Motor neuron (in vitro differentiated cells): ENCODE measurements at regions not wholly inside any gene's neighbourhood (a gene's known extent, or its start where the extent isn't known, plus 50 kb on each side); places are given as distances from the start of the nearest gene placed in this dataset.

Experiments
- ATAC-seq, 8 experiments: fragments of 200-7000 bp; cut with Tn5 transposase; replicated peaks in 6 of 8; 2 replicates each; pipeline ENCODE4 v1.8.0; 2021; ENCODE audit warnings: mild to moderate bottlenecking in 8 of 8, moderate library complexity in 8 of 8
- H3K27ac ChIP-seq, 2 donors: fragments of 250-450 bp; sonication (Bioruptor Pico); 2 replicates each; pipeline ENCODE4 v1.9.0; 2021; ENCODE audit warnings: antibody characterized with exemption in 2 of 2, mild to moderate bottlenecking in 2 of 2, moderate library complexity in 1 of 2
- H3K4me1 ChIP-seq, 2 donors: fragments of 250-450 bp; sonication (Bioruptor Pico); replicated peaks in 1 of 2; 2 replicates each; pipeline ENCODE4 v1.6.1; 2021; ENCODE audit warnings: antibody characterized with exemption in 2 of 2, mild to moderate bottlenecking in 2 of 2, moderate library complexity in 1 of 2
- H3K4me3 ChIP-seq, 5 donors: fragments of 250-450 bp; sonication (Bioruptor Pico); 2 replicates each; pipeline ENCODE4 v1.9.0; 2021; ENCODE audit warnings: antibody characterized with exemption in 5 of 5, mild to moderate bottlenecking in 5 of 5, moderate library complexity in 4 of 5
- WGBS, 10 experiments: fragments of 450-650 bp; shearing (Covaris generic); methylation state at CpG; one replicate each; pipeline ENCODE4 v1.0.0; 2022; 5-methylcytosine and 5-hydroxymethylcytosine counted together
- in situ Hi-C, 9 experiments: fragments of 400-800 bp; cut with MboI; loops; one replicate each; pipeline ENCODE4 v1.15.0; 2021; ENCODE audit warnings: low sequenced_read_pairs in 9 of 9, low pct_unique_long_range_greater_than_20kb in 2 of 9; ENCODE audit not compliant: unreplicated experiment in 9 of 9

GRCh38 chr16:50960517-50961202, 190.4 kb downstream of the SALL1 start:
- H3K27ac ChIP-seq: no peak overlapping the region
- no peaks in the 10 kb centered on the region for H3K4me1 ChIP-seq
- 0 to 100% (median 23%) methylated on average over 1 to 2 of the region's 2 CpGs; no CpG with 5 or more reads in 2 of the 10 experiments for WGBS, 10 experiments
- ATAC-seq: peak in 1 of 8 experiments; percentile 34
- in situ Hi-C loops: no loop called here
- no peak overlapping the region for H3K4me3 ChIP-seq

- in situ Hi-C loops: no loop called here
- 60 to 100% (median 91%) methylated on average over 1 to 4 of the region's 4 CpGs; no CpG with 5 or more reads in 5 of the 10 experiments for WGBS, 10 experiments
- no peak for ATAC-seq
- peaks cover 0 to 16% of the 10 kb centered on the region in 2 donors for H3K4me1 ChIP-seq
- H3K27ac ChIP-seq: no peak overlapping the region
- H3K4me3 ChIP-seq: no peak overlapping the region
These were observed 194.0 kb downstream of the SALL1 start for GRCh38 chr16:50957056-50957455.

DNA sequence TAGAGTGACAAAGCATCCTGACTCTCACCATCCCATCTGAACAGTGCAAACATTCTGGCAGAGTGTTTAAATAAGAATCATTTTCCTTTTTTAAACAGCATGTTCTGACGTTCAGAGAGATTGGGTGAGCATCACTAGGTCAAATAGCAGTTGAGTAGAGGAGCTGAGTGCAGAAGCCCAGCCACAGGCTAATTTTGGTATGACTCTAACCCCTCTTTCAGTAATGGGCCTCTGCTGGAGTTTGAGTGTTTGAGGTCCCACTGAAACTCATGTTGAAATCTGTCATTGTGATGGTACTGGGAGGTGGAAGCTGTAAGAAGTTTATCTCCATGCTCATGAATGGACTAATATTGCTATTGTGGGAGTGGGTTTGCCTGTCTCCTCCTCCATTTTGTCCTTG, 194.4 kb downstream of the SALL1 start:
- H3K4me3 ChIP-seq: no peak overlapping the region
- in situ Hi-C loops: no loop called here
- ATAC-seq: no peak
- peaks cover 0 to 16% of the 10 kb centered on the region in 2 donors for H3K4me1 ChIP-seq
- WGBS, 10 experiments: 0 to 100% (median 45%) methylated on average over 1 of the region's 1 CpG; no CpG with 5 or more reads in 4 of the 10 experiments
- no peak overlapping the region for H3K27ac ChIP-seq

DNA sequence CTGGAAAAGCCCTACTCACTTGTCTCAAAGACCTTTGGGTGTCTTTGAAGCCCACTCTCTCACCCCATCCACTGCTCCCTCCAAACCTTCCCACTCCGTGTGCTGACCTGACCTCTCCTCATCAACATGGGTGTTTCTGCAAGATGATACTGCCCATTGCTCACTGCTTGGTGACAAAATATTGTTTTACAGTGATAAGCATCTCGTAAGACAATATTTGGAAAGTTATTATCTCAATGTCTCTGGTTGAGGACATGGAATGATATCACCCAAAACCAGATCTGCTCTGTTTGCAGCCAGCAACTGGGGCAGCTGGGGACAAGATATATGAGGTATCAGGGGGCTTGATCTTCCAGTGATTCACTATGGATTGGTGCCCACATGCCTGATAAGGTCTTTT, 195.8 kb downstream of the SALL1 start:
- Histone ChIP-seq H3K27ac (no peak overlapping the region), H3K4me3 (no peak overlapping the region), H3K4me1 (peaks cover 0 to 16% of the 10 kb centered on the region in 2 donors)
- in situ Hi-C loops: no loop called here
- 33 to 100% (median 100%) methylated on average over 1 to 2 of the region's 2 CpGs; no CpG with 5 or more reads in 7 of the 10 experiments for WGBS, 10 experiments
- no peak for ATAC-seq

- Histone ChIP-seq H3K4me3 (no peak overlapping the region), H3K4me1 (peaks cover 0 to 16% of the 10 kb centered on the region in 2 donors), H3K27ac (no peak overlapping the region)
- in situ Hi-C loops: no loop called here
- 14 to 100% (median 83%) methylated on average over 1 to 8 of the region's 9 CpGs; no CpG with 5 or more reads in 4 of the 10 experiments for WGBS, 10 experiments
- ATAC-seq: no peak
These were observed 196.6 kb downstream of the SALL1 start for GRCh38 chr16:50954469-50954868.

DNA sequence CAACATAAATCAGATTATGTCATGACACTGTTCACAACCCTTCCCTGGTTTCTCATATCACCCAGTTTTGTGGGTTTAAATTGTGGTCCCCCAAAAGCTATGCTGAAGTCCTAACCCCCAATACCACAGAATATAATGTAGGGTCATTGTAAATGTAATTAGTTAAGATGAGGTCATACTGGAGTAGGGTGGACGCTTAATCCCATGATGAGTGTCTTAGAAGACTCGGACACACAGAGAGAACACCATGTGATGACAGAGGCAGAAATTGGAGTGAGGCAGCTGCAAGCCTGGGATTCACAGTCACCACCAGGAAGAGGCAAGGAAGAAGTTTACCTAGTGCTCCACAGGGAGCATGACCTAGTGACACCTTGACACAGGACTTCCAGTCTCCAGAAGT, 197.8 kb downstream of the SALL1 start:
- Histone ChIP-seq H3K27ac (no peak overlapping the region), H3K4me3 (no peak overlapping the region), H3K4me1 (peaks cover 6 to 25% of the 10 kb centered on the region in 2 donors)
- in situ Hi-C loops: no loop called here
- WGBS, 10 experiments: 20 to 100% (median 80%) methylated on average over 1 to 2 of the region's 2 CpGs; no CpG with 5 or more reads in 5 of the 10 experiments
- ATAC-seq: peak in 5 of 8 experiments; percentile 87 to 96 (median 89)

DNA sequence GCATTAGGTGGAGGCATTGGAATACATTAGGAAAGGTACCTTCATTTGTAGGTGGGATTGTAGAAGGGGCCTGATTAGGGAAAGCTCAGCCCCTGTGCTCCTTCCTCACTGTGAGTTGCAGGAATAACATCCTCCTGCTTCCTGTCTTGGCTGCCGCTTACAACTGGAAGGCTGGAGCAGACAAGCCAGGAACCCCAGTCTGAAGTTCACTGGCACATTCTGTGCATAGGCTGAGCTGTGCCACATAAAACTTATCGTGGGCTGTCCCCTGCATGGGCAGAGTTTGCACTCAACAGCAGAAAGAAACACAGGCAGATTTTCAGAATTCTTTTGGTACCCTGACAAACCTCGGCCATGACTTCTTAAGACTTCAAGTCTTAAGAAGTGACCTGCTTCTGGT, 200.1 kb downstream of the SALL1 start:
- no peak overlapping the region for H3K4me3 ChIP-seq
- no peak overlapping the region for H3K27ac ChIP-seq
- H3K4me1 ChIP-seq: peaks cover 6 to 28% of the 10 kb centered on the region in 2 donors
- WGBS, 10 experiments: 50 to 100% (median 88%) methylated on average over 1 to 3 of the region's 3 CpGs; no CpG with 5 or more reads in 5 of the 10 experiments
- no peak for ATAC-seq
- in situ Hi-C loops: no loop called here

GRCh38 chr16:50948268-50948930, 202.7 kb downstream of the SALL1 start:
- Histone ChIP-seq H3K4me3 (no peak overlapping the region), H3K4me1 (peaks cover 24 to 29% of the 10 kb centered on the region in 2 donors), H3K27ac (peak overlapping the region in 1 of 2 donors; percentile 34)
- in situ Hi-C loops: no loop called here
- 5 to 87% (median 55%) methylated on average over 1 to 14 of the region's 22 CpGs; no CpG with 5 or more reads in 3 of the 10 experiments for WGBS, 10 experiments
- ATAC-seq: peak in 4 of 8 experiments; percentile 15 to 66 (median 49)

- Histone ChIP-seq H3K4me1 (peaks cover 25 to 28% of the 10 kb centered on the region in 2 donors), H3K27ac (no peak overlapping the region), H3K4me3 (no peak overlapping the region)
- in situ Hi-C loops: no loop called here
- WGBS, 10 experiments: 78 to 100% (median 92%) methylated on average over 1 of the region's 1 CpG; no CpG with 5 or more reads in 4 of the 10 experiments
- ATAC-seq: no peak
These were observed 203.2 kb downstream of the SALL1 start for GRCh38 chr16:50947826-50948225.

DNA sequence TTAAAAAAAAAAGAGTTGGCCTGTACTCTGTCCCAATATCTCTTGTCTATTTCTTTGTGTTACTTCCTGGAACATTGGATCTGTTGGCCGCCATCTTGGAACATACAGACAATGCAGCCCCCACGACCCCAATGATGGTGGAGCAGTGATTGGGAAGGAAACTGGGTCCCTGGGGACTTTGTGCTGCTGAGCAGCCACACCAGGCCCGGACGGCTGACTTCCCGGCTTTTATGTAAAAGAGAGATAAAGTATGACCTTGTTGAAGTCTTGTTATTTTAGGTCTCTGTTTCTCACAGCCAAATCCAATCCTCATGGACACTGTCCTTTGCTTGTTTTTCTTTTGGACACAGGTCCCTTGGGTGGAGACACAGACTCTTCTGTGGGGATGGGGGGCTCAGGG, 204.5 kb downstream of the SALL1 start:
- Histone ChIP-seq H3K4me1 (peaks cover 24 to 28% of the 10 kb centered on the region in 2 donors), H3K4me3 (no peak overlapping the region), H3K27ac (no peak overlapping the region)
- in situ Hi-C loops: no loop called here
- WGBS, 10 experiments: 25 to 100% (median 76%) methylated on average over 1 to 5 of the region's 5 CpGs; no CpG with 5 or more reads in 2 of the 10 experiments
- ATAC-seq: no peak

- Histone ChIP-seq H3K4me1 (peaks cover 24 to 28% of the 10 kb centered on the region in 2 donors), H3K4me3 (no peak overlapping the region), H3K27ac (no peak overlapping the region)
- ATAC-seq: no peak
- in situ Hi-C loops: no loop called here
- 0 to 100% (median 84%) methylated on average over 1 to 3 of the region's 3 CpGs for WGBS, 10 experiments
These were observed 204.2 kb downstream of the CYLD start for GRCh38 chr16:50946098-50946497.

- Histone ChIP-seq H3K27ac (no peak overlapping the region), H3K4me1 (peaks cover 28 to 30% of the 10 kb centered on the region in 2 donors), H3K4me3 (no peak overlapping the region)
- 6 to 100% (median 61%) methylated on average over 1 to 4 of the region's 4 CpGs; no CpG with 5 or more reads in 4 of the 10 experiments for WGBS, 10 experiments
- in situ Hi-C loops: no loop called here
- ATAC-seq: no peak
These were observed 203.3 kb downstream of the CYLD start for GRCh38 chr16:50945171-50945570.

- WGBS, 10 experiments: 0 to 83% (median 38%) methylated on average over 1 of the region's 1 CpG; no CpG with 5 or more reads in 6 of the 10 experiments
- peak overlapping the region in 1 of 2 donors; percentile 30 for H3K27ac ChIP-seq
- peak in 6 of 8 experiments; percentile 17 to 46 (median 30) for ATAC-seq
- peaks cover 31 to 35% of the 10 kb centered on the region in 2 donors for H3K4me1 ChIP-seq
- H3K4me3 ChIP-seq: no peak overlapping the region
- in situ Hi-C loops: no loop called here
These were observed 202.6 kb downstream of the CYLD start for GRCh38 chr16:50944436-50944835.
